ENCODE measurements at regions not wholly inside any gene's neighbourhood (a gene's known extent, or its start where the extent isn't known, plus 50 kb on each side); places are given as distances from the start of the nearest gene placed in this dataset.

GRCh38 chr4:13704761-13705160 lies 77.2 kb upstream of the BOD1L1 start (continued):
- no peak for TF ChIP-seq CTCF (IDR thresholded peaks at IDR 0.05; ENCODE audit: low read depth, low read length, missing input control)

- H3K4me1 ChIP-seq (ENCODE audit: control insufficient read depth in 4 of 4, insufficient read depth in 4 of 4, low read length in 3 of 4): peaks cover 16 to 59% (median 51%) of the 10 kb centered on the region in 4 donors
- no peak for DNase-seq (ENCODE audit: low spot score)
- TF ChIP-seq FOXA2 (IDR thresholded peaks at IDR 0.05) (peak; percentile 23), ATF3 (IDR thresholded peaks at IDR 0.05) (peak; percentile 50), FOXA1 (IDR thresholded peaks at IDR 0.05) (no peak), NR2F2 (IDR thresholded peaks at IDR 0.05) (peak; percentile 46), RXRA (IDR thresholded peaks at IDR 0.05) (peak; percentile 74 to 85), EGR1 (IDR thresholded peaks at IDR 0.05; ENCODE audit: low read depth in 2 of 2) (no peak), REST (IDR thresholded peaks at IDR 0.05) (peak; percentile 39), HNF4A (conservative IDR thresholded peaks at IDR 0.05) (peak; percentile 70 to 79), HNF4G (IDR thresholded peaks at IDR 0.05) (peak; percentile 30), GABPA (IDR thresholded peaks at IDR 0.05 in 1 of 2, conservative IDR thresholded peaks at IDR 0.05 in 1 of 2) (peak in 1 of 2 donors; percentile 12), JUND (IDR thresholded peaks at IDR 0.05) (peak; percentile 59 to 62), TAF1 (conservative IDR thresholded peaks at IDR 0.05) (peak; percentile 37), RAD21 (IDR thresholded peaks at IDR 0.05) (peak; percentile 43 to 53), YY1 (IDR thresholded peaks at IDR 0.05) (peak; percentile 78), CTCF (IDR thresholded peaks at IDR 0.05; ENCODE audit: low read depth, low read length, missing input control) (no peak), MAX (IDR thresholded peaks at IDR 0.05) (peak; percentile 47), ZBTB33 (IDR thresholded peaks at IDR 0.05) (no peak), SP1 (IDR thresholded peaks at IDR 0.05) (peak; percentile 93)
- H3K27ac ChIP-seq (ENCODE audit: low read depth in 1 of 2, low read length in 2 of 2): peak overlapping the region; percentile 77 to 81
- peak overlapping the region in 1 of 3 donors; percentile 17 for H3K4me3 ChIP-seq (ENCODE audit: low read depth in 1 of 3, low read length in 3 of 3)
- 27% methylated on average over 9 of the region's 9 CpGs for WGBS
- no peaks in the 10 kb centered on the region for H3K9me3 ChIP-seq (ENCODE audit: control insufficient read depth in 4 of 4, low read length in 3 of 4)
- peak overlapping the region in 1 of 2 donors; percentile 3 for H3K9ac ChIP-seq (ENCODE audit: low read depth in 1 of 2, low read length in 2 of 2)
- H3K27me3 ChIP-seq (ENCODE audit: control insufficient read depth in 4 of 4, insufficient read depth in 4 of 4, low read length in 3 of 4): no peaks in the 10 kb centered on the region
- H3K36me3 ChIP-seq (ENCODE audit: control insufficient read depth in 4 of 4, insufficient read depth in 3 of 4, low read depth in 1 of 4, low read length in 3 of 4): no peaks in the 10 kb centered on the region
Measured at GRCh38 chr4:13705521-13706041, 78.1 kb upstream of the BOD1L1 start.

All from liver (tissue), 8 donors.